ENCODE measurements at regions not wholly inside any gene's neighbourhood (a gene's known extent, or its start where the extent isn't known, plus 50 kb on each side); places are given as distances from the start of the nearest gene placed in this dataset.
"Not testable (repeated sequence)": the region's sequence is repeated elsewhere in the genome, so short reads cannot be mapped to it uniquely, and the experiment has no call there.

DNA sequence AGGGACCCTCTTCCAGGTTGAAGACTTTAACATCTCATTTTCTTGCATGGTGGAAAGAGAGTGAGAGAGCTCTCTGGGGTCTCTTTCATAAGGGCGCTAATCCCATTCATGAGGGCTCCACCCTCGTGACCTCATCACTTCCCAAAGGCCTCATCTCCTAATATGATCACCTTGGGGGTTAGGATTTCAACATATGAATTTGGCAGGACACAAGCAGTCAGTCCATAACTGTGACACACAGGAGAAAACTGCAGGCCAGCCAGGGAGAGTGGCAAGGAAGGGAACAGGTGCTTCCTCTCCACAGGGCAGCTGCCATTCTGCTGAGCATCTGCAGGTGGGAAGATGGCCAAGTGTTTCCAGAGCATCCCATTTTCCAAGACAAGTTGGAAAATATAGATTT is 178.9 kb downstream of the BCL2L11 start:
- TF ChIP-seq, protein P1, sequence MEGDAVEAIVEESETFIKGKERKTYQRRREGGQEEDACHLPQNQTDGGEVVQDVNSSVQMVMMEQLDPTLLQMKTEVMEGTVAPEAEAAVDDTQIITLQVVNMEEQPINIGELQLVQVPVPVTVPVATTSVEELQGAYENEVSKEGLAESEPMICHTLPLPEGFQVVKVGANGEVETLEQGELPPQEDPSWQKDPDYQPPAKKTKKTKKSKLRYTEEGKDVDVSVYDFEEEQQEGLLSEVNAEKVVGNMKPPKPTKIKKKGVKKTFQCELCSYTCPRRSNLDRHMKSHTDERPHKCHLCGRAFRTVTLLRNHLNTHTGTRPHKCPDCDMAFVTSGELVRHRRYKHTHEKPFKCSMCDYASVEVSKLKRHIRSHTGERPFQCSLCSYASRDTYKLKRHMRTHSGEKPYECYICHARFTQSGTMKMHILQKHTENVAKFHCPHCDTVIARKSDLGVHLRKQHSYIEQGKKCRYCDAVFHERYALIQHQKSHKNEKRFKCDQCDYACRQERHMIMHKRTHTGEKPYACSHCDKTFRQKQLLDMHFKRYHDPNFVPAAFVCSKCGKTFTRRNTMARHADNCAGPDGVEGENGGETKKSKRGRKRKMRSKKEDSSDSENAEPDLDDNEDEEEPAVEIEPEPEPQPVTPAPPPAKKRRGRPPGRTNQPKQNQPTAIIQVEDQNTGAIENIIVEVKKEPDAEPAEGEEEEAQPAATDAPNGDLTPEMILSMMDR (IDR thresholded peaks at IDR 0.05), result not testable (repeated sequence)
- not testable (repeated sequence) for TF ChIP-seq EZH2 (IDR thresholded peaks at IDR 0.05; ENCODE audit: borderline replicate concordance, insufficient read depth, low read depth, low read length, poor library complexity, severe bottlenecking)
